HEK293T (cell line): ENCODE measurements at regions not wholly inside any gene's neighbourhood (a gene's known extent, or its start where the extent isn't known, plus 50 kb on each side); places are given as distances from the start of the nearest gene placed in this dataset.

Experiments
- BHLHE40 ChIP-seq: fragments of 450-650 bp; IDR thresholded peaks from 2 replicates; pipeline ENCODE4 v1.6.1; 2016; ENCODE audit warnings: mild to moderate bottlenecking, moderate library complexity, borderline replicate concordance
- CTBP1 ChIP-seq: fragments of 450-650 bp; IDR thresholded peaks from 2 replicates; pipeline ENCODE4 v1.6.1; 2016; ENCODE audit warnings: borderline replicate concordance
- ELF4 ChIP-seq: fragments of 450-650 bp; IDR thresholded peaks from 2 replicates; pipeline ENCODE4 v1.6.1; 2017; ENCODE audit warnings: antibody characterized with exemption
- FOXA1 ChIP-seq: fragments of 450-650 bp; IDR thresholded peaks from 2 replicates; pipeline ENCODE4 v1.6.1; 2016; ENCODE audit warnings: mild to moderate bottlenecking
- FOXM1 ChIP-seq: fragments of 450-650 bp; IDR thresholded peaks from 2 replicates; pipeline ENCODE4 v1.6.1; 2017; ENCODE audit warnings: mild to moderate bottlenecking, borderline replicate concordance
- HDGF ChIP-seq: fragments of 450-650 bp; IDR thresholded peaks from 2 replicates; pipeline ENCODE4 v1.6.1; 2017; ENCODE audit warnings: antibody characterized with exemption, borderline replicate concordance
- L3MBTL2 ChIP-seq: fragments of 450-650 bp; conservative IDR thresholded peaks from 2 replicates; pipeline ENCODE4 v1.6.1; 2016; ENCODE audit warnings: mild to moderate bottlenecking
- LEF1 ChIP-seq: fragments of 450-650 bp; IDR thresholded peaks from 2 replicates; pipeline ENCODE4 v1.6.1; 2017; ENCODE audit warnings: mild to moderate bottlenecking, borderline replicate concordance
- NFRKB ChIP-seq: fragments of 450-650 bp; IDR thresholded peaks from 2 replicates; pipeline ENCODE4 v1.6.1; 2016; ENCODE audit warnings: mild to moderate bottlenecking, moderate library complexity
- PKNOX1 ChIP-seq: fragments of 450-650 bp; IDR thresholded peaks from 2 replicates; pipeline ENCODE4 v1.6.1; 2016
- SP1 ChIP-seq: fragments of 450-650 bp; IDR thresholded peaks from 2 replicates; pipeline ENCODE4 v1.6.1; 2017
- SUZ12 ChIP-seq: fragments of 450-650 bp; IDR thresholded peaks from 2 replicates; pipeline ENCODE4 v1.6.1; 2016; ENCODE audit warnings: mild to moderate bottlenecking
- TARDBP ChIP-seq: fragments of 450-650 bp; IDR thresholded peaks from 2 replicates; pipeline ENCODE4 v1.6.1; 2016

- no peak for TF ChIP-seq TARDBP
- TF ChIP-seq ELF4: no peak
- TF ChIP-seq SP1: no peak
- TF ChIP-seq LEF1: no peak
- no peak for TF ChIP-seq FOXM1
- TF ChIP-seq BHLHE40: no peak
- no peak for TF ChIP-seq FOXA1
- no peak for TF ChIP-seq SUZ12
- no peak for TF ChIP-seq NFRKB
- no peak for TF ChIP-seq HDGF
- no peak for TF ChIP-seq PKNOX1
- TF ChIP-seq CTBP1: no peak
- TF ChIP-seq L3MBTL2: no peak
Measured at GRCh38 chr11:41786087-41786486, 326.6 kb upstream of the LRRC4C start.
